Stimulated activated CD4-positive, alpha-beta T cell treated with anti-CD3 and anti-CD28 coated beads, TNF-alpha, amount 100 ng/mL, for 4 hours (primary cell): ENCODE measurements at regions not wholly inside any gene's neighbourhood (a gene's known extent, or its start where the extent isn't known, plus 50 kb on each side); places are given as distances from the start of the nearest gene placed in this dataset.

Experiments
- DNase-seq, 3 experiments: peaks; one replicate each; pipeline ENCODE4 v3.0.0-alpha.2; 2020; ENCODE audit warnings: low read depth in 3 of 3

DNA sequence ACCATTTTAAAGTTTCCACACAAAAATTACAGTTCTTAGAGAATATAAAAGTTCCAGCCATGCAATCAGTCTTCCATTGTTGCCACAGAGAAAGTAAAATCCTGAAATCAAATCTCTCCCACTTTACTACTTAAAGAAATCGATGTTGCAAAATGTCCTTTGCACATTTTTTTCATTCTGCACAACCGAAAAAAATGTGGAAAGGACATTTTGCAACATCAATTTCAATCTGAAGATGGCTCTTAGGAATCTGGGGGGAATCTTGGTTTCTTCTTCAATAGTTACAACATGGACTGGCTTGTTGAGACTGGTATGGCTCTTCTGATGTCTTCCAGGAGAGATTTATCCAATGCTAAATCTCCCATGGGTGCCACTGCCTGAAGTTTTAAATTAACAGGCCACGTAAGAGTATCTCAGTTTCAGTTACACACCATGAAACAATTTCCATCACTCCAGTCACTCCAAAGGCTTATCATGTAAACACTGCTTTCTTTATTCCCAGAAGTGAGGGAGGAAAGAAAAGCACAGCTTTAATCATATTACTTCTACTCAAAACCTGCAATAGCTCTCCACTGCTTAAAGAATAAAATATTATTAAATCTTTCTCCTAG is 55.8 kb upstream of the CTNNB1 start:
- no peak for DNase-seq

GRCh38 chr3:41144631-41145030 is 54.7 kb upstream of the CTNNB1 start:
- DNase-seq = no peak

DNA sequence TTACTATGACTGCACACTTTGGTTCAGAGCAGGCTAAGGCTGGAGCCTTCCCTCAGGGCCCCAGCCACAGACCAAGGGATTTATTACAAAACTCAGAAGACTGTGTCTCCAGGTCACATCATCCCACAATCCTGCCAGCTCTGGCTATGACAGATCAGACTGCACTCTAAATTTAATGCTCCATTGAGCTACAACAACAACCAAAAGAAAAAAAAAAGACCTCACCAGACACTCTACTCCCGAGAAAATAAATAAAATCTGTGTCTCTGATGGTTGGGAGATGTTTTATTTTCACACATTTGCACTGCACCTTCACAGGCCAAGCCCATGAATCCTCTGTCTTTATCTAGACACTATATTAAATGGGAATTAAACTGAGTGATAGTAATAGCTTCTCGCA is 50.8 kb upstream of the CTNNB1 start:
- no peak for DNase-seq

DNA sequence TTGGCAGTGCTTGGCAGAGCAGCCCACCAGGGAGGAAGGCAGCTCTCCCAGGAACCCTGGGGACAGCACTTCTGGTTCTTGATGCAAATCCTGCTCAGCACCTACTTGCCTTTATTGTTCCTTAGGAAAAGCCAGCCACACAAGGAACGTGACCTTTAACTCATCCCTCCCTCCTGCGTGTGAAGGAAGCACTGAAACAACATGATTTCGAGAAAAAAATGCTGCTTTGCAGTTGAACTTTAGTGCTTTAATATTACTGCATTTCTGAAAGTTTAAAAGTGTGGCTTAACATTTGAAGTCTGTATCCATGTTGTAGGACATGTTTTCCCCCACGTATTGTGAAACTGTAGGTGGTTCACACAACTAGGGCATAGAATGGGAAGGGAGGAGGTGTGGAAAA is 50.4 kb upstream of the CTNNB1 start:
- DNase-seq = no peak
